Kidney (tissue), 13 donors: ENCODE measurements at regions not wholly inside any gene's neighbourhood (a gene's known extent, or its start where the extent isn't known, plus 50 kb on each side); places are given as distances from the start of the nearest gene placed in this dataset.

Experiments used
- DNase-seq, 5 donors: peaks; one replicate each; pipeline ENCODE4 v3.0.0-alpha.2; 2013 to 2020
- FAIRE-seq: peaks from 2 replicates; lab custom pipeline; 2012; peaks lifted over from hg19 to GRCh38; lab: Jason Lieb, UNC
- H3K27ac ChIP-seq, 2 donors: one replicate each; pipeline ENCODE4 v1.7.0; 2013; ENCODE audit warnings: low read depth in 2 of 2, low read length in 2 of 2, inconsistent platforms in 1 of 2
- H3K27me3 ChIP-seq: one replicate; pipeline ENCODE4 v1.7.1; 2013; ENCODE audit warnings: low read length, inconsistent platforms; ENCODE audit not compliant: control insufficient read depth, insufficient read depth
- H3K36me3 ChIP-seq, 3 donors: one replicate each; pipeline versions ENCODE4 v1.7.0 to v1.7.1; 2013; ENCODE audit warnings: low read length in 3 of 3, control low read depth in 1 of 3, inconsistent platforms in 1 of 3; ENCODE audit not compliant: insufficient read depth in 3 of 3, control insufficient read depth in 2 of 3
- H3K4me1 ChIP-seq, 3 donors: one replicate each; pipeline versions ENCODE4 v1.7.0 to v1.7.1; 2013; ENCODE audit warnings: low read length in 3 of 3, inconsistent platforms in 1 of 3, low read depth in 1 of 3; ENCODE audit not compliant: control insufficient read depth in 2 of 3, insufficient read depth in 2 of 3
- H3K4me3 ChIP-seq, 3 donors: one replicate each; pipeline versions ENCODE4 v1.7.0 to v1.8.1; 2013; ENCODE audit warnings: low read length in 3 of 3, control low read depth in 1 of 3, inconsistent platforms in 1 of 3
- H3K9ac ChIP-seq, 3 donors: one replicate each; pipeline versions ENCODE4 v1.7.0 to v1.7.1; 2013; ENCODE audit warnings: low read length in 3 of 3, control low read depth in 1 of 3, inconsistent platforms in 1 of 3
- H3K9me3 ChIP-seq, 3 donors: one replicate each; pipeline versions ENCODE4 v1.7.0 to v1.7.1; 2013; ENCODE audit warnings: low read length in 3 of 3, control low read depth in 1 of 3, inconsistent platforms in 1 of 3; ENCODE audit not compliant: control insufficient read depth in 2 of 3, insufficient read depth in 1 of 3
- intact Hi-C: fragments of 100-400 bp; cut with DNase I; formaldehyde crosslinking; loops from one replicate; pipeline ENCODE4 v1.11.1; 2022
- TF ChIP-seq, protein P1 (sequence below): IDR thresholded peaks from 3 replicates; pipeline ENCODE4 v1.5.1; 2012; ENCODE audit warnings: mild to moderate bottlenecking, moderate library complexity, borderline replicate concordance; ENCODE audit not compliant: insufficient read depth; ENCODE audit errors: extremely low read depth
- donor health status: control.
- donor health status: control.
- donor health status: control.
- donor health status: control.
- donor health status: control.
- donor health status: DM: yes; HTN: yes; CAD: no.
- donor health status: Normal renal cell carcinoma (clear cell type).

GRCh38 chr13:104460554-104460953, 1394.3 kb upstream of the SLC10A2 start:
- H3K4me1 ChIP-seq: no peaks in the 10 kb centered on the region
- intact Hi-C loops: no loop called here
- no peak overlapping the region for H3K27ac ChIP-seq
- TF ChIP-seq, protein P1, sequence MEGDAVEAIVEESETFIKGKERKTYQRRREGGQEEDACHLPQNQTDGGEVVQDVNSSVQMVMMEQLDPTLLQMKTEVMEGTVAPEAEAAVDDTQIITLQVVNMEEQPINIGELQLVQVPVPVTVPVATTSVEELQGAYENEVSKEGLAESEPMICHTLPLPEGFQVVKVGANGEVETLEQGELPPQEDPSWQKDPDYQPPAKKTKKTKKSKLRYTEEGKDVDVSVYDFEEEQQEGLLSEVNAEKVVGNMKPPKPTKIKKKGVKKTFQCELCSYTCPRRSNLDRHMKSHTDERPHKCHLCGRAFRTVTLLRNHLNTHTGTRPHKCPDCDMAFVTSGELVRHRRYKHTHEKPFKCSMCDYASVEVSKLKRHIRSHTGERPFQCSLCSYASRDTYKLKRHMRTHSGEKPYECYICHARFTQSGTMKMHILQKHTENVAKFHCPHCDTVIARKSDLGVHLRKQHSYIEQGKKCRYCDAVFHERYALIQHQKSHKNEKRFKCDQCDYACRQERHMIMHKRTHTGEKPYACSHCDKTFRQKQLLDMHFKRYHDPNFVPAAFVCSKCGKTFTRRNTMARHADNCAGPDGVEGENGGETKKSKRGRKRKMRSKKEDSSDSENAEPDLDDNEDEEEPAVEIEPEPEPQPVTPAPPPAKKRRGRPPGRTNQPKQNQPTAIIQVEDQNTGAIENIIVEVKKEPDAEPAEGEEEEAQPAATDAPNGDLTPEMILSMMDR: no peak
- DNase-seq (no peak), FAIRE-seq (no peak)
- no peaks in the 10 kb centered on the region for H3K9me3 ChIP-seq
- H3K4me3 ChIP-seq: no peak overlapping the region
- no peaks in the 10 kb centered on the region for H3K27me3 ChIP-seq
- H3K9ac ChIP-seq: no peak overlapping the region
- H3K36me3 ChIP-seq: no peaks in the 10 kb centered on the region

GRCh38 chr13:104450006-104450405, 1383.8 kb upstream of the SLC10A2 start:
- Histone ChIP-seq H3K4me3 (no peak overlapping the region), H3K9ac (no peak overlapping the region), H3K9me3 (no peaks in the 10 kb centered on the region), H3K27ac (no peak overlapping the region), H3K27me3 (no peaks in the 10 kb centered on the region), H3K4me1 (no peaks in the 10 kb centered on the region), H3K36me3 (no peaks in the 10 kb centered on the region)
- TF ChIP-seq, protein P1: no peak
- intact Hi-C loops: no loop called here
- DNase-seq (no peak), FAIRE-seq (no peak)

- no peak for FAIRE-seq
- Histone ChIP-seq H3K4me3 (no peak overlapping the region), H3K27ac (no peak overlapping the region), H3K4me1 (no peaks in the 10 kb centered on the region), H3K36me3 (no peaks in the 10 kb centered on the region), H3K9me3 (no peaks in the 10 kb centered on the region), H3K27me3 (no peaks in the 10 kb centered on the region), H3K9ac (no peak overlapping the region)
- intact Hi-C loops: no loop called here
- DNase-seq: no peak
- TF ChIP-seq, protein P1: no peak
Measured at GRCh38 chr13:104447348-104447747, 1381.1 kb upstream of the SLC10A2 start.

DNA sequence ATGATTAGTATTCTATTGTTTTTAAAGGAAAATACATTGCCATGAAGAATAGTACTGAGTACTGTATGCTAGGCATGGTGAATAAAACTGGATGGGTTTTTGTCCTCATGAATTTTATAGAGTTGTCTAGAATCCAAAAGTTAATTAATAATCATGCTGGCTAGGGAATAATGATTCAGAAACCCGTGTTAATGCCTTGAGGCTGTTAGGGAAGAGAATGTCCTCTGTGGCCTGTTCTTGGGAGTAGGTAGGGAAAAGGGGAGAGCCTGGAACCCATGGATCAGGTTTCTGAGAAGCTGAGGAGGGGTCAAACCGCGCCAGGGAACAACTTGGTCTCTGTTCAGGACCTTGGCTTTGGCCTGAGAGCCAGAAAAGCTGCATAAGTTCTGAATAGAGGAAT, 1376.3 kb upstream of the SLC10A2 start:
- intact Hi-C loops: no loop called here
- TF ChIP-seq, protein P1: no peak
- Histone ChIP-seq H3K27me3 (no peaks in the 10 kb centered on the region), H3K9me3 (no peaks in the 10 kb centered on the region), H3K4me1 (no peaks in the 10 kb centered on the region), H3K27ac (peak overlapping the region in 1 of 2 donors; percentile 17), H3K4me3 (no peak overlapping the region), H3K36me3 (no peaks in the 10 kb centered on the region), H3K9ac (no peak overlapping the region)
- FAIRE-seq (no peak), DNase-seq (no peak)
